ENCODE measurements at regions not wholly inside any gene's neighbourhood (a gene's known extent, or its start where the extent isn't known, plus 50 kb on each side); places are given as distances from the start of the nearest gene placed in this dataset.

DNA sequence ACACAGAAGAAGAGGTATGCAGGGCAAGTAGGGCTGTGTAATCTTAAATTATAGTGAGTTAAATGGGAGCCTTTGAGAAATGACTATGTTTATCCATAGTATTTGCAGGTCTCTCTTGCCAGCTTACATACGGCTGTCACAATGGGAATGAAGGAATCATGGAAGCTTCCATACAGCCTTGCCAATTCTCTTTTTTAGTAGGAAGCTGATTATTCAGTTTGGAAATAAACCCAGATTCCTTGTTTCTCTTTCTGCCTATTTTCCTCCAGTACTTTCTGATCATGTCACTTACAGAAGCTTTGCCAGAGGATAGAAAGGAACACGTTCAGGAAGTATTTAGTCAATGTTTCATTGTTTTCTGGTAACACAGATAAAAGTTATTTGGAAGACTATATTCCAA lies 217.4 kb upstream of the DIO2 start:
- Histone ChIP-seq H3K4me1 (ENCODE audit: insufficient read depth) (peaks cover 39% of the 10 kb centered on the region), H3K79me2 (ENCODE audit: insufficient read depth) (no peaks in the 10 kb centered on the region), H3K27me3 (replicated peaks; ENCODE audit: insufficient read depth) (no peaks in the 10 kb centered on the region), H3K9me2 (ENCODE audit: insufficient read depth) (no peaks in the 10 kb centered on the region), H4K20me1 (ENCODE audit: insufficient read depth) (no peaks in the 10 kb centered on the region), H3F3A (ENCODE audit: insufficient read depth) (peaks cover 24% of the 10 kb centered on the region), H3K9ac (no peak overlapping the region), H3K4me3 (no peak overlapping the region), H3K9me3 (ENCODE audit: low read depth) (no peaks in the 10 kb centered on the region), H3K27ac (no peak overlapping the region), H3K4me2 (ENCODE audit: unreplicated experiment) (no peak overlapping the region), H3K36me3 (ENCODE audit: low read depth) (no peaks in the 10 kb centered on the region), H2AFZ (no peak overlapping the region)
- in situ Hi-C loops (cut with MboI): no loop called here
- 89 to 92% methylated on average over 2 of the region's 2 CpGs for WGBS, 2 experiments (ENCODE audit: low coverage in 1 of 2, low lambda C conversion rate in 2 of 2, missing lambda C conversion rate in 2 of 2)
- no peak for TF ChIP-seq EZH2phosphoT487 (IDR thresholded peaks at IDR 0.05; ENCODE audit: insufficient read depth, low read depth)
- no peak for TF ChIP-seq EZH2 (IDR thresholded peaks at IDR 0.05; ENCODE audit: insufficient read depth, poor library complexity, severe bottlenecking)
- DNase-seq: no peak

DNA sequence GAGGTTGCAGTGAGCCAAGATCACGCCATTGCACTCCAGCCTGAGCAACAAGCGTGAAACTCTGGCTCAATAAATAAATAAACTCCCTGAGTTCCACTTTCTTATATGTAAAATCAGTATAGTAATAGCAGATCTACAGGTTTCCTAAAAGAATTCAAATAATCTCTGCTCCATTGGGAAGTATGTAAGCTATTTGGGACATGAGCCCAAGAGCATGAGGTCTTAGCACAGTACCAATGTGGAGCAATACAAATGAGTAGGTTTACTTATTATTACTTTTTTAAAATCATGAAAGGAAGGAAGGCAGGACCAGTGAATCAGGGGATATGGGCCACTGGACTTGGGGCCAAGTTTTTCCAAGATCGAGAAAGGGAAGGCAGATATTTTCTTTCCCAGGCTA lies 216.9 kb upstream of the DIO2 start:
- Histone ChIP-seq H3K36me3 (ENCODE audit: low read depth) (no peaks in the 10 kb centered on the region), H3K4me2 (ENCODE audit: unreplicated experiment) (no peak overlapping the region), H3K9me2 (ENCODE audit: insufficient read depth) (no peaks in the 10 kb centered on the region), H3K4me3 (no peak overlapping the region), H3K9me3 (ENCODE audit: low read depth) (no peaks in the 10 kb centered on the region), H3K79me2 (ENCODE audit: insufficient read depth) (no peaks in the 10 kb centered on the region), H3K27me3 (replicated peaks; ENCODE audit: insufficient read depth) (no peaks in the 10 kb centered on the region), H4K20me1 (ENCODE audit: insufficient read depth) (no peaks in the 10 kb centered on the region), H3F3A (ENCODE audit: insufficient read depth) (peaks cover 24% of the 10 kb centered on the region), H3K9ac (no peak overlapping the region), H3K4me1 (ENCODE audit: insufficient read depth) (peaks cover 39% of the 10 kb centered on the region), H3K27ac (no peak overlapping the region), H2AFZ (no peak overlapping the region)
- DNase-seq: peak; percentile 29
- WGBS, 2 experiments (ENCODE audit: low coverage in 1 of 2, low lambda C conversion rate in 2 of 2, missing lambda C conversion rate in 2 of 2): 96 to 98% methylated on average over 3 of the region's 3 CpGs
- in situ Hi-C loops (cut with MboI): no loop called here
- TF ChIP-seq EZH2phosphoT487 (IDR thresholded peaks at IDR 0.05; ENCODE audit: insufficient read depth, low read depth) (no peak), EZH2 (IDR thresholded peaks at IDR 0.05; ENCODE audit: insufficient read depth, poor library complexity, severe bottlenecking) (no peak)

DNA sequence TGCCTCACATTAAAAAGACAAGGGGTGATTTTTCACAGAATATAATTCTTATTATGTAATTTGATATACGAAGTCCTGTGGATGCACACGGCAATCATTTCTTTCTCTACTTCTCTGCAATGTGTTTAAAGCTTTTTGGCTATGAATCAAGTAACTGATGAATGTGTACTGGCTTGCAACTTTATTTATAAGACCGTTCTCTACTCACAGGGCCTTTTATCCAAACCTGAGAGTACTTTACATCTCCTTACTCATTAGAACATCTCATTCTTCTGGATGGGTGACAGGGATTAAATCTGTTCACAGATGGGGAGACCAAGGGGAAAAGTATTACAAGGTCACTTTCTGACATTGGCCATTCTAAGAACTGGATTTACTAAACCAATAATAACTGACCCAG lies 215.8 kb upstream of the DIO2 start:
- TF ChIP-seq EZH2 (IDR thresholded peaks at IDR 0.05; ENCODE audit: insufficient read depth, poor library complexity, severe bottlenecking): no peak
- TF ChIP-seq EZH2phosphoT487 (IDR thresholded peaks at IDR 0.05; ENCODE audit: insufficient read depth, low read depth): no peak
- no peaks in the 10 kb centered on the region for H3K9me3 ChIP-seq (ENCODE audit: low read depth)
- no peaks in the 10 kb centered on the region for H4K20me1 ChIP-seq (ENCODE audit: insufficient read depth)
- 42 to 45% methylated on average over 3 of the region's 3 CpGs for WGBS, 2 experiments (ENCODE audit: low coverage in 1 of 2, low lambda C conversion rate in 2 of 2, missing lambda C conversion rate in 2 of 2)
- peaks cover 39% of the 10 kb centered on the region for H3K4me1 ChIP-seq (ENCODE audit: insufficient read depth)
- no peak overlapping the region for H3K9ac ChIP-seq
- H3K4me2 ChIP-seq (ENCODE audit: unreplicated experiment): peak overlapping the region; percentile 3
- H3K9me2 ChIP-seq (ENCODE audit: insufficient read depth): no peaks in the 10 kb centered on the region
- in situ Hi-C loops (cut with MboI): no loop called here
- no peaks in the 10 kb centered on the region for H3K36me3 ChIP-seq (ENCODE audit: low read depth)
- H3K27ac ChIP-seq: no peak overlapping the region
- H3K4me3 ChIP-seq: no peak overlapping the region
- peaks cover 24% of the 10 kb centered on the region for H3F3A ChIP-seq (ENCODE audit: insufficient read depth)
- no peaks in the 10 kb centered on the region for H3K79me2 ChIP-seq (ENCODE audit: insufficient read depth)
- no peaks in the 10 kb centered on the region for H3K27me3 ChIP-seq (replicated peaks; ENCODE audit: insufficient read depth)
- peak; percentile 29 for DNase-seq
- H2AFZ ChIP-seq: no peak overlapping the region

DNA sequence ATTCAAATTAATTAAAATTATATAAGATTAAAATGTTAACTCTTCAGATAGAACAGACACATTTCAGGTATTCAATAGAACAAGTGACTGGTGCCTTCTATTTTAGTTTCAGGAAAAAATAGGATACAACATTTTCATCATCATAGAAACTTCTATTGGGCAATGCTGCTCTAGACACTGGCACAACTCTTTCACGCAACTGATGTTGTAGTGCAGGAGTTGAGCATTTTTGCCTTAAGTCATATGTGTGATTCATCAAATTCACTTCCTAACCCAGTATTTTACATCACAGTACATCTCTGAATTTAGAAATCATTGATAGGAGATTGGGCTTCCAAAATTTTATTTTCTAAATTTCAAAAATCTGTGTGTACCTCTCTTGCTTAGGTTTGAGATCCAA lies 215.4 kb upstream of the DIO2 start:
- Histone ChIP-seq H3K9me2 (ENCODE audit: insufficient read depth) (no peaks in the 10 kb centered on the region), H4K20me1 (ENCODE audit: insufficient read depth) (no peaks in the 10 kb centered on the region), H3K36me3 (ENCODE audit: low read depth) (no peaks in the 10 kb centered on the region), H3F3A (ENCODE audit: insufficient read depth) (peaks cover 24% of the 10 kb centered on the region), H3K9me3 (ENCODE audit: low read depth) (no peaks in the 10 kb centered on the region), H3K79me2 (ENCODE audit: insufficient read depth) (no peaks in the 10 kb centered on the region), H3K27me3 (replicated peaks; ENCODE audit: insufficient read depth) (no peaks in the 10 kb centered on the region), H3K9ac (no peak overlapping the region), H3K4me2 (ENCODE audit: unreplicated experiment) (peak overlapping the region; percentile 3), H3K27ac (peak overlapping the region; percentile 55; the same call in 1 of the 2 replicates), H3K4me1 (ENCODE audit: insufficient read depth) (peaks cover 39% of the 10 kb centered on the region), H2AFZ (no peak overlapping the region), H3K4me3 (no peak overlapping the region)
- DNase-seq: peak; percentile 64
- no peak for TF ChIP-seq EZH2 (IDR thresholded peaks at IDR 0.05; ENCODE audit: insufficient read depth, poor library complexity, severe bottlenecking)
- TF ChIP-seq EZH2phosphoT487 (IDR thresholded peaks at IDR 0.05; ENCODE audit: insufficient read depth, low read depth): no peak
- WGBS, 2 experiments (ENCODE audit: low coverage in 1 of 2, low lambda C conversion rate in 2 of 2, missing lambda C conversion rate in 2 of 2): 89 to 93% methylated on average over 1 of the region's 1 CpG
- in situ Hi-C loops (cut with MboI): no loop called here

DNA sequence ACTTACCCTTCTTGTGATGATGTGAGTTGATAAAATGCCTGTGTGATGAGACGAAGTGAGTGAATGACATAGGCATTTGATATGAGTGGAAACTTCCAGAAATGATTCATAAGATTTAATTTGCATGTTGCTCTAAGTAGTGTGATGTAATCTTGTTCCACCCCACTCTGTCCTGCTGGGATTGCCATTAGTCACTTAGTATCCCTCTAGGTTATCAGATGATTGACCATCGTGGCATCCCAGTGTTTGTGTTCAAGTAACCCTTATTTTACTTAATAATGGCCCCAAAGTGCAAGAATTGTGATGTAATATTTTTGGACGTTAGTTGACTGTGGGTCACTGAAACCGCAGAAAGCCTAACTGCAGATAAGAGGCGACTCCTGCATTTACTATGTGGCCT lies 214.4 kb upstream of the DIO2 start:
- no peak for TF ChIP-seq EZH2phosphoT487 (IDR thresholded peaks at IDR 0.05; ENCODE audit: insufficient read depth, low read depth)
- no peak for TF ChIP-seq EZH2 (IDR thresholded peaks at IDR 0.05; ENCODE audit: insufficient read depth, poor library complexity, severe bottlenecking)
- H3K9ac ChIP-seq: no peak overlapping the region
- H3K27me3 ChIP-seq (replicated peaks; ENCODE audit: insufficient read depth): no peaks in the 10 kb centered on the region
- H3K4me2 ChIP-seq (ENCODE audit: unreplicated experiment): peak overlapping the region; percentile 49
- H3K79me2 ChIP-seq (ENCODE audit: insufficient read depth): no peaks in the 10 kb centered on the region
- H3K9me2 ChIP-seq (ENCODE audit: insufficient read depth): no peaks in the 10 kb centered on the region
- no peaks in the 10 kb centered on the region for H4K20me1 ChIP-seq (ENCODE audit: insufficient read depth)
- H3F3A ChIP-seq (ENCODE audit: insufficient read depth): peaks cover 24% of the 10 kb centered on the region
- DNase-seq: peak; percentile 94
- in situ Hi-C loops (cut with MboI): no loop called here
- no peak overlapping the region; the same call in 1 of the 2 replicates for H3K4me3 ChIP-seq
- 10 to 16% methylated on average over 5 of the region's 5 CpGs for WGBS, 2 experiments (ENCODE audit: low coverage in 1 of 2, low lambda C conversion rate in 2 of 2, missing lambda C conversion rate in 2 of 2)
- H3K36me3 ChIP-seq (ENCODE audit: low read depth): no peaks in the 10 kb centered on the region
- peak overlapping the region; percentile 55 for H3K27ac ChIP-seq
- peaks cover 39% of the 10 kb centered on the region for H3K4me1 ChIP-seq (ENCODE audit: insufficient read depth)
- H2AFZ ChIP-seq: no peak overlapping the region
- no peaks in the 10 kb centered on the region for H3K9me3 ChIP-seq (ENCODE audit: low read depth)
